Fibroblast of skin of left quadriceps (primary cell): ENCODE measurements at regions not wholly inside any gene's neighbourhood (a gene's known extent, or its start where the extent isn't known, plus 50 kb on each side); places are given as distances from the start of the nearest gene placed in this dataset.
"Not testable (repeated sequence)": the region's sequence is repeated elsewhere in the genome, so short reads cannot be mapped to it uniquely, and the experiment has no call there.

Source experiments
- DNase-seq, 2 experiments: peaks; one replicate each; pipeline ENCODE4 v3.0.0-alpha.2; 2013; ENCODE audit warnings: low read depth in 2 of 2

- DNase-seq: no peak
Measured at GRCh38 chr6:141394125-141394536, 738.6 kb upstream of the GJE1 start.

DNA sequence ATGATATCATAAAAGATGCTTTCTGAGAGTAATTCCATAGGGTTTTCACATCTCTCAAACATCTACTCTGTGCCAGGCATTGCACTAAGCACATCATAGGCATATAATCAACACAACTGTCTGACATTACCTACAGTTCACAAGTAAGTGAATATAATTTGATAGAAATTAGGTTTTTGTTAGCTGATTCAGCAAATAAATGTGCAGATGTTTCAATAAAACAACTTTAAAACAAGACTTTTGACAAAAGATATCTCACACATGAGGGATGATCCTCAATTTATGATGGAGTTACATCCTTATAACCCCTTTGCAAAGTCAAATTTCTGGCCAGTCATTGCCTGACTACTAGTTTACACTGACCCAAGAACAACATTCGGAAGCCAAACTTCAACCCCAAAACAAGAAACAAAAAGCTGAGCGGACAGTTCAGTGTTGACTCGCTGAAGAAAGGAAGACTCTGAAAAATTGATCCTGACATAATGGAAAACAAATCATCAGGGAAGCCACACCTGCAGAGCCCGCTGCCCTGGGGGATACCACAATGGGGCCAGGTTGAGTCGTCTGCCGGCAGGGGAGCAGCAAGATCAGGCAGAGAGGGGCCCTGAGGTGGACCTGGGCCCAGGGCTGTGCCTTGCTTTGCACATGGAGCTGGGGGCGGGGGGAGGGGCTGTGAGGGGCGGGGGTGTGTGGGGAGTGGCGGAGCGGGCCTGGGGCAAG, 739.2 kb upstream of the GJE1 start:
- no peak for DNase-seq

DNA sequence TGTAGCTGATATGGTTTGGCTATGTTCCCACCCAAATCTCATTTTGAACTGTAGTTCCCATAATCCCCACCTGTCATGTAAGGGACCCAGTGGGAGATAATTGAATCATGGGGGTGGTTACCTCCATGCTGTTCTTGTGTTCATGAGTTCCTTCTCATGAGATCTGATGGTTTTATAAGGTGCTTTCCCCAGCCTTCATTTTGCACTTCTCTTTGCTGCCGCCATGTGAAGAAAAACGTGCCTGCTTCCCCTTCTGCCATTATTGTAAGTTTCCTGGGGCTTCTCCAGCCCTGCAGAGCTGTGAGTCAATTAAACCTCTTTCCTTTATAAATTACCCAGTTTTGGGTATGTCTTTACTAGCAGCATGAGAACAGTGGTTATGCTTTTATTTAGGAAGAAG, 741.6 kb upstream of the GJE1 start:
- not testable (repeated sequence) for DNase-seq

DNA sequence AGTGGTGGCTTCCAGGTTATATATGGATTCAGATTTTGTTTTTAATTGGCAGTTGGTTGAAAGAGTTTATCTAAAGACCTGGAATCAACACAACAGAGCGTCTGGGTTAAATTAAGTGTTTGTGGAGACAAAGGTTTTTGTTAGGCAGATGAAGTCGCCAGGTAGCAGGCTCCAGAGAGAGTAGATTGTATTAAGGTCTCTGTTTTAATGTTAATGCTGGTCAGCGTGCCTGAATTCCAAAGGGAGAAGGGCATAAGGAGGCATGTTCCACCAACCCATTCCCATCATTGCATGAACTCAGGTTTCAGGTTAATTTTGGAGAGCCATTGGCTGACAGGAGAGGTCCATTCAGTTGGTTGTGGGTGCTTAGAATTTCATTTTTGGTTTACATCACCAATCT, 744.1 kb upstream of the GJE1 start:
- no peak for DNase-seq

DNA sequence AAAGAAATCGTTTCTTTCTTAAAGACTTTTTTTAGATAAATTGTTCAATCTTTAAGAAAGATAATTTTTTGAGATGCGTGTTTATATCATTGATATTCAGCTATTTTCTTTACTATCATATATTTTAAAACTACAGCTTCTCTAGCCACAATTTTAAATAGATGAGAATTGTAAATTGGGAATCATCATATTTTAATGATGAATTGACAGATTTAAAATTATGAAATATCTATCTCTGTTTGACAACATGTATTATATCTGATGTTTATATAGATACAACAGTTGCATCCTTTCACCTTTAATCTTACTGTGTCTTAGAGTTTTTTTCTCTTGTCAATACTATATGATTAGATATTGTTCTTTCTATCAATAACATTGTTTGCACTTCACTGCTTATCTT, 762.3 kb upstream of the GJE1 start:
- no peak for DNase-seq

DNA sequence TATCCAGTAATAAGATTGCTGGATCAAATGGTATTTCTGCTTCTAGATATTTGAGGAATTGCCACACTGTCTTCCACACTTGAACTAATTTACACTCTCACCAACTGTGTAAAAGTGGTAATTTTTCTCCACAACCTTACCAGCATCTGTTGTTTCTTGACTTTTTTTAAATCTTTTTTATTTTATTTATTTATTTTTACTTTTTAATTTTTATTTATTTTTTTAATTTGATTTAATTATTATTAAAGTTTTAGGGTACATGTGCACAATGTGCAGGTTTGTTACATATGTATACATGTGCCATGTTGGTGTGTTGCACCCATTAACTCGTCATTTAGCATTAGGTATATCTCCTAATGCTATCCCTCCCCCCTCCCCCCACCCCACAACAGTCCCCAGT, 765.9 kb upstream of the GJE1 start:
- DNase-seq: not testable (repeated sequence)

DNA sequence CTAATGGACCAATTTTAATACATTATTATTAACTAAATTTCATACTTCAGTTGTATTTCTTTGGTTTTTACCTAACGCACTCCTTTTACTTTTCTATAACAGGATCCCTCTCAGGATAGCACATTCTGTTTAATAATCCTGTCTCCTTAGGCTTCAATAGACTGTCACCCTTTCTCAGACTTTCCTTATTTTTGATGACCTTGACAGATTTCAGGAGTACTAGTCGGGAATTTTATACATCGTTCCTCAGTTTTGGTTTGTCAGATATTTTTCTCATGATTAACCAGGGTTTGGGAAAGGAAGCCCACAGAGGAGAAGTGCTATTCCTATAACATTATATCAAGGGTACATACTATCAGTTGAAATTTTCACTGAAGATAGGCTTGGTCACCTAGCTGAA, 768.0 kb upstream of the GJE1 start:
- DNase-seq: no peak

- DNase-seq: no peak
Measured at GRCh38 chr6:141364232-141364631, 768.5 kb upstream of the GJE1 start.

DNA sequence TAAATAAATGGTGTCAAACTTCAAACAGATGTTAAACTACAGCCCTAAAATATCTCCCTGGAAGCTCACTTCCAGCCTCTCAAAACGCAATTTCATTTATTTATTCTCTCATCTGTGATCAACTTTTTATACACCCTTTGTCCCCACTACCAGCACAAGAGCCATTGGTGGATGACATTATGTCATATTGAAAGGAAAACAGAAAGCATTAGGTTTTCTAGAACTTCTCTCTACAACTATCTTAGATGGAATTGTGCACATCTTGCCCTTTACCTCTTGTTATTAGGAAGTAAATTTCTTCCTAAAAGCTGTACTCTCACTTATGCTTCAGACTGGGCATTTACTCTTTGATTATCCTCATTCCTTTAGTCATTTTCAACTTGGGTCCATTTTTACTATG, 771.2 kb upstream of the GJE1 start:
- DNase-seq: no peak

- no peak for DNase-seq
Measured at GRCh38 chr6:141359953-141360352, 772.8 kb upstream of the GJE1 start.

- no peak for DNase-seq
Measured at GRCh38 chr6:141354191-141354955, 778.4 kb upstream of the GJE1 start.

DNA sequence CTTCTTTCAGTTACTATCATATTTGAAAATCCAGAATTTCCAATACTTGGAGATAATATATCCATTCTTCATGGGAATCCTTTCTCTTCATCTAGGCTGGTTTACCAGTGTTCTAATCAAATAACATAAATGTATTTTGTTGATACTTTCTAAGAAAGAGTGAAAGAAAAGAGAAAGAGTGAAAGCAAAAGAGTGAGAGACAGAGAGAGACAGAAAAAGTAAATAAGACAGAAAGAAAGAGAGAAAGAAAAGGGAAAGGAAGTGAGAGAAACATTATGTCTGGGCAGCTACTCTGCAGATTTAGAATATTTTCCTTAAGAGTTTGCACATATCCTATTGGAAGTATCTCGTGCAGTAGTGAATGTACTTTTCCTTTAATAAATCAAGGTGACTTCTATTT, 781.0 kb upstream of the GJE1 start:
- DNase-seq: no peak

- no peak for DNase-seq
Measured at GRCh38 chr6:141349710-141350109, 783.0 kb upstream of the GJE1 start.

- DNase-seq: no peak
Measured at GRCh38 chr6:141347906-141348492, 784.7 kb upstream of the GJE1 start.

DNA sequence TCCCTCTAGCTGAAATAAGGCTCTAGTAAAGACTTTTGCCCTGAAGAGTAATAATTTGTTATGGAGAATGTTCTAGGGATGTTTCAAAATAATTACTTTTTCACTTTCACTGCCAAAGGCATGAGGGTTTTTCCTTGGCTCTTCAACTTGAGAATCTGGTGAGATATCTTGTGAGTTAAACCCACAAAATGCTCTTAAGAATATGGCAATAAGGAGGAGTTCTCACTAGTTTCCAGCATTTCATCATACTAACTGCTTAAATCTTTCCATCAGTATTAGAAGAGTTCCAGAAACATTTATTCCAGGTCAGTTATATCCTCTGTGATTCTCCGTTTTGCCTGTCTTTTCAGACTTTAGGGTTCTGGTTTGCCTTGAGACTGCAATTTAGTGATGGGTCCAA, 785.6 kb upstream of the GJE1 start:
- no peak for DNase-seq

DNA sequence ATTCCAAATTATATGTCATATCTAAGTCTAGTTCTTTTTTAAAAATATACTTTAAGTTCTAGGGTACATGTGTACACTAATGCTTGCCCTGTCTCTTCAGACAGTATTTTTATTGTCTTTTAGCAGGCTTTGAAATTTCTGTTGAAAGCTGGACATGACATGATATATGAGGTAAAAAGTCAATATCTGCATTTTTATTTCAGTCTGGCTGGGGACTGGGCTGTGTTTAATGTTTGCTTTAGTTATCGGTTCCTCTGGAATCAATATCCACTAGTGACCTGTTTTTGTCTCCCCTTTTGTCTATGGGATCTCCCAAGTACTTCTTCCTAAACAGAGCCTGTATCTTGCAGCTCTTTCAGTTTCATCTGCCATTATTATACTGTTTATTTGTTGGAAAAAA, 786.2 kb upstream of the GJE1 start:
- DNase-seq: no peak

DNA sequence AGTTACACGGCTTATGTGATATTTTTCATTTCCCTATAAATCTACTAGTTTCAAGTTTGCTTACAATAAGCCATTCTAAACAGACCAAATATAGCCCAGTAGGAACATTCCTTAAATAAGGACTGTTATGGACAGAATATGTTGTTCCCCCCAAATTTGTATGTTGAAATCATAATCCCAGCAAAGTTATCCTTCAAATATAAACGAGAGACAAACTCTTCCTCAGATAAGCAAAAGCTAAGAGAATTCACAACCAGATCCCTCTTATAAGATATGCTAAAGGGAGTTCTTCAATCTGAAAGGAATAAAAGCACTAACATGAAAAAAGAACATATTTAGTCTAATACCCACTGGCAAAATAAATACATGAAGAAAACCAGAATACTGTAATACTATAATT, 795.5 kb upstream of the GJE1 start:
- no peak for DNase-seq

DNA sequence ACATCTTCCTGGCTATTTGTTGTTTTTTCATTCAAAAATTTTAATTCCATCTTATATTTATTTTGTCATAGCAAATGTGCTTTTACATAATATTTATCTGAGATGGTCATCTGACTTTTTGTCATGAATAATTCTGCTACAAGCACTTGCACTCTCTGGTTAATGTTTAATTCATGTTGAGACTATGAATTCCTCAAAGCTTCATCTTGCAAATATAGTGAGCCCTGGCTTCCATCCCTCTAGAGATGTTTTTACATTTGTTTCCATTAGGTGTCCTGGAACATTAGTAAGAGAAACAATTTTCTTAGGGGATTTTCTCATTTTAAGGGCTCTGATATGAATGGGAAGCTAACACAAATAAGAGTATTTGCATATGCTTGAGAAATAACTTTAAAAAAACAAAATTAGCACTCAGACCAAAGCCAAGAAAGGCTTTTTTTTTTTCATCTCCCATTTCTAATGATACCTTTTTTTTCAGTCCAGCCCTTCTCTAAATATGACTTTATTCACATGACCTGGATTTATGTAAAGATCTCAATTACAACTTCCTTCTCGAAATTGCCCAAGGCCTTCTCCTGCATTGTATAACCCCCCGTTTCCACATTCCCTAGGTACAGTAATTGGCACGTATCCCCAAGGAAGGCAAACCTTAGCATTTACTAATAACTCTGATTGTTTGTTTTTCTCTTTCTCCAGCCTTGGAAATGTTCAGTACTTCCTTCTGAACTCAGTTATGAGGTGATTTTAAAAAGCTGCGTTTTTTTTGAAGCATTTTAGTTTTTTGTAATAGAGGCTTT, 797.0 kb upstream of the GJE1 start:
- no peak for DNase-seq

- DNase-seq: no peak
Measured at GRCh38 chr6:141326925-141327324, 805.8 kb upstream of the GJE1 start.

GRCh38 chr6:141326426-141326825, 806.3 kb upstream of the GJE1 start:
- DNase-seq: peak; percentile 92

GRCh38 chr6:141321493-141322347, 811.0 kb upstream of the GJE1 start:
- peak in 1 of 2 experiments; percentile 20 for DNase-seq
